Smooth muscle cell (in vitro differentiated cells): ENCODE measurements at regions not wholly inside any gene's neighbourhood (a gene's known extent, or its start where the extent isn't known, plus 50 kb on each side); places are given as distances from the start of the nearest gene placed in this dataset.

Experiments used
- DNase-seq: peaks from one replicate; lab custom pipeline; 2025; ENCODE audit not compliant: unreplicated experiment; lab: John Stamatoyannopoulos, UW
- H2AFZ ChIP-seq: fragments of 200-600 bp; sonication (generic); 2 replicates; pipeline ENCODE4 v1.6.0; 2016; ENCODE audit warnings: antibody characterized with exemption, low read depth, mild to moderate bottlenecking
- H3F3A ChIP-seq: fragments of 200-600 bp; sonication (generic); 2 replicates; pipeline ENCODE4 v1.6.0; 2017; ENCODE audit warnings: antibody characterized with exemption, low read depth
- H3K27ac ChIP-seq: fragments of 200-600 bp; sonication (generic); 2 replicates; pipeline ENCODE4 v1.5.1; 2016; ENCODE audit warnings: low read depth, mild to moderate bottlenecking
- H3K27me3 ChIP-seq: fragments of 200-600 bp; sonication (generic); 2 replicates; pipeline ENCODE4 v1.6.1; 2016; ENCODE audit warnings: low read depth, mild to moderate bottlenecking
- H3K36me3 ChIP-seq: fragments of 200-600 bp; sonication (generic); 2 replicates; pipeline ENCODE4 v1.5.1; 2016; ENCODE audit warnings: low read depth
- H3K4me1 ChIP-seq: fragments of 200-600 bp; sonication (generic); 2 replicates; pipeline ENCODE4 v1.5.1; 2016; ENCODE audit warnings: low read depth
- H3K4me2 ChIP-seq: fragments of 200-600 bp; sonication (generic); 2 replicates; pipeline ENCODE4 v1.6.0; 2016; ENCODE audit warnings: mild to moderate bottlenecking
- H3K4me3 ChIP-seq: fragments of 200-600 bp; sonication (generic); 2 replicates; pipeline ENCODE4 v1.5.1; 2016; ENCODE audit warnings: mild to moderate bottlenecking
- H3K79me2 ChIP-seq: fragments of 200-600 bp; sonication (generic); 2 replicates; pipeline ENCODE4 v1.6.0; 2016; ENCODE audit warnings: low read depth, mild to moderate bottlenecking
- H3K9ac ChIP-seq: fragments of 200-600 bp; sonication (generic); 2 replicates; pipeline ENCODE4 v1.6.0; 2016; ENCODE audit warnings: low read depth
- H3K9me3 ChIP-seq: fragments of 200-600 bp; sonication (generic); replicated peaks from 2 replicates; pipeline ENCODE4 v1.5.1; 2016; ENCODE audit warnings: low read depth
- H4K20me1 ChIP-seq: fragments of 200-600 bp; sonication (generic); 2 replicates; pipeline ENCODE4 v1.6.0; 2016; ENCODE audit warnings: low read depth
- WGBS: methylation state at CpG from one replicate; pipeline ENCODE4 v1.1.7; 2016; ENCODE audit warnings: low lambda C conversion rate; 5-methylcytosine and 5-hydroxymethylcytosine counted together
- TF ChIP-seq, protein P1 (sequence below): fragments of 200-600 bp; sonication (generic); IDR thresholded peaks from 2 replicates; pipeline ENCODE4 v1.5.1; 2017; ENCODE audit warnings: borderline replicate concordance, mild to moderate bottlenecking, antibody characterized with exemption; ENCODE audit not compliant: insufficient read depth, poor library complexity, severe bottlenecking

GRCh38 chr7:21159506-21159905, 268.4 kb upstream of the SP4 start:
- Histone ChIP-seq H2AFZ (no peak overlapping the region), H3K4me2 (no peak overlapping the region), H3K27me3 (no peaks in the 10 kb centered on the region), H3K27ac (no peak overlapping the region), H3F3A (no peaks in the 10 kb centered on the region), H3K79me2 (no peaks in the 10 kb centered on the region), H4K20me1 (no peaks in the 10 kb centered on the region), H3K9me3 (no peaks in the 10 kb centered on the region), H3K4me1 (no peaks in the 10 kb centered on the region), H3K9ac (no peak overlapping the region), H3K4me3 (no peak overlapping the region), H3K36me3 (no peaks in the 10 kb centered on the region)
- no peak for DNase-seq
- TF ChIP-seq, protein P1, sequence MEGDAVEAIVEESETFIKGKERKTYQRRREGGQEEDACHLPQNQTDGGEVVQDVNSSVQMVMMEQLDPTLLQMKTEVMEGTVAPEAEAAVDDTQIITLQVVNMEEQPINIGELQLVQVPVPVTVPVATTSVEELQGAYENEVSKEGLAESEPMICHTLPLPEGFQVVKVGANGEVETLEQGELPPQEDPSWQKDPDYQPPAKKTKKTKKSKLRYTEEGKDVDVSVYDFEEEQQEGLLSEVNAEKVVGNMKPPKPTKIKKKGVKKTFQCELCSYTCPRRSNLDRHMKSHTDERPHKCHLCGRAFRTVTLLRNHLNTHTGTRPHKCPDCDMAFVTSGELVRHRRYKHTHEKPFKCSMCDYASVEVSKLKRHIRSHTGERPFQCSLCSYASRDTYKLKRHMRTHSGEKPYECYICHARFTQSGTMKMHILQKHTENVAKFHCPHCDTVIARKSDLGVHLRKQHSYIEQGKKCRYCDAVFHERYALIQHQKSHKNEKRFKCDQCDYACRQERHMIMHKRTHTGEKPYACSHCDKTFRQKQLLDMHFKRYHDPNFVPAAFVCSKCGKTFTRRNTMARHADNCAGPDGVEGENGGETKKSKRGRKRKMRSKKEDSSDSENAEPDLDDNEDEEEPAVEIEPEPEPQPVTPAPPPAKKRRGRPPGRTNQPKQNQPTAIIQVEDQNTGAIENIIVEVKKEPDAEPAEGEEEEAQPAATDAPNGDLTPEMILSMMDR, result no peak
- 81% methylated on average over 1 of the region's 1 CpG for WGBS

GRCh38 chr7:21160401-21160800, 267.5 kb upstream of the SP4 start:
- H3K9me3 ChIP-seq, result no peaks in the 10 kb centered on the region
- no peak for DNase-seq
- H3K27ac ChIP-seq, result no peak overlapping the region
- no peaks in the 10 kb centered on the region for H3K4me1 ChIP-seq
- TF ChIP-seq, protein P1, result no peak
- H3K4me2 ChIP-seq, result no peak overlapping the region
- H3K9ac ChIP-seq, result no peak overlapping the region
- H3F3A ChIP-seq, result no peaks in the 10 kb centered on the region
- H3K27me3 ChIP-seq, result no peaks in the 10 kb centered on the region
- no peak overlapping the region for H3K4me3 ChIP-seq
- H3K79me2 ChIP-seq, result no peaks in the 10 kb centered on the region
- H2AFZ ChIP-seq, result no peak overlapping the region
- no peaks in the 10 kb centered on the region for H4K20me1 ChIP-seq
- H3K36me3 ChIP-seq, result no peaks in the 10 kb centered on the region
- 82% methylated on average over 5 of the region's 5 CpGs for WGBS

GRCh38 chr7:21167942-21168341, 259.9 kb upstream of the SP4 start:
- Histone ChIP-seq H3K9me3 (no peaks in the 10 kb centered on the region), H3K9ac (no peak overlapping the region)
- TF ChIP-seq, protein P1, result no peak

More at GRCh38 chr7:21167942-21168341, 259.9 kb upstream of the SP4 start:
- H3F3A ChIP-seq, result no peaks in the 10 kb centered on the region
- DNase-seq, result no peak
- no peak overlapping the region for H3K27ac ChIP-seq
- 90% methylated on average over 2 of the region's 2 CpGs for WGBS
- H3K4me2 ChIP-seq, result no peak overlapping the region
- no peaks in the 10 kb centered on the region for H3K79me2 ChIP-seq
- H3K4me1 ChIP-seq, result peaks cover 28% of the 10 kb centered on the region
- no peak overlapping the region for H3K4me3 ChIP-seq
- no peaks in the 10 kb centered on the region for H3K36me3 ChIP-seq
- H4K20me1 ChIP-seq, result no peaks in the 10 kb centered on the region
- H3K27me3 ChIP-seq, result peaks cover 62% of the 10 kb centered on the region
- H2AFZ ChIP-seq, result no peak overlapping the region
